Right lung (tissue), 2 donors: ENCODE measurements at regions not wholly inside any gene's neighbourhood (a gene's known extent, or its start where the extent isn't known, plus 50 kb on each side); places are given as distances from the start of the nearest gene placed in this dataset.
"Not testable (repeated sequence)": the region's sequence is repeated elsewhere in the genome, so short reads cannot be mapped to it uniquely, and the experiment has no call there.

Experiments
- DNase-seq, 2 donors: peaks; one replicate each; pipeline ENCODE4 v3.0.0-alpha.2; 2013

DNA sequence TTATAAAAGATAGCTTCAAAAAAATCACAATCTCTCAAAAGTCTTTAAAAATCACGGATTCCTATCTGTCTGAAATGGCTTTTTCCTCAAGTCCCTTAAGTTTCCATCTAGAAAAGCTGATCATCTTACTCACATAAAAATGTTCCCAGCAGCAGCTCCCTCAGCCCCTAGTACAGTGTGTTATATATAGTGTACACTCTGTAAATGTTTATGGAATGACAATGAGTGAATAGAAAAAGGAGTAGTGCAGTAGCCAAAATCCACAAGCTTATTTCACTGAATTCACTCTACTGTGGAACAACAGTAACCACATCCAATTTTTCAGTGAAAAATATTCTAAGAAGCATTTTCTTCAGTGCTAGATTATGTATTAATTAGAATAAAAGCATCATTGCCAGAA, 609.4 kb downstream of the DTWD2 start:
- no peak for DNase-seq

DNA sequence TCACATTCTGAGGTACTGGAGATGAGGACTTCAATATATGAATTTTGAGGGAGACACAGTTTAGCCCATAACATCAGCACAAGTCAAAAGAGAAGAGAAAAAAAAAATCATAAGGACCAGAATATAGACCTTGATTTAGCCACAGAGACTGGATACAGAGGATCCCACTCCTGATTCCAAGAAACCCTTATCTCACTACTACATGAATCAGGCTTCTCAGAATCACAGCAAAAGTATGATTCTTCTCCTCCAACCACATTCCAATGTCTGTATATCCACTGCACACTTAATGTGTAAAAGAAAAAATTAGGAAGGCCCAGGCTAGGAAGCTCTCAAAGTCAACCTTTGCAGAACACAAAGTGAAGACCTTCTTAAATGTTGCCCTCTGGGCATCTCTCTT, 610.9 kb downstream of the DTWD2 start:
- DNase-seq: no peak

DNA sequence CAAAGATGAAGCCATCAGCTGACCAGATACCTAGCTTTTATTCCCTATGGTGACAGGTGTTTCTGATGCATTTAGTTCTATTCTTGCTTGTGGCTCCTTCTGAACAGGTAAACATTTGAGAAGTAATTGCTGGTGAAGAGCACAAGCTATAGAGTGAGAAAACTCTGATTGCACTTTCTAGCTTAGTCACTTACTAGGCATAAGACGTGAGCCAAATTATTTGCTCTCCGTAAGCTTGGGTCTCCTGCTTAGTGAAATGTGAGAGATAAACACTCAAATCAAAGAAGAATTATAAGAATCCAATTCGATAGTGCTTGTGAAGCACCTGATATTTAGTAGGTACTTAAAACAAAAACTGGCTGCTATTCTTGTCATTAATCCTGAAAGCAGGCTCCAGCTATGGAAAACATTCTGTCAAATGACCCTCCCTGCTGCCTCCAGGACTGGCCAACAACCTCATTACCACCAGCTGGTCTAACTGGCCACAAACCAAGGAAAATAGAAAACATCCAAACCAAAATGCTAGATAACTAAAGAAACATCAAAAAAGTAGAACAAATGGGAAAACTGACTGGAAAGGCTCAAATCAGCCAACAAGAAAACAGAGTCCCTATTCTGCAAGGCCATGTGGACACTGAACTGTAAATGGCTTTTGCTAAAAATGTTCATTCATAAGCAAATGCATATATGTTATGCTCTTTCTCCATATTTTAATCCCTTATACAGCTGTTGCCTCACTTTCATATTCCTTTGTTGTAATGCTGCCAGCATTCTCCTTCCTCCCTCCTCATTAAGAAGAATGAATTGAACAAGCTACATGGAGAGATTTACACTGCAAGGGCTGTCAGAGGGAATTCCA, 616.1 kb downstream of the DTWD2 start:
- peak; percentile 69 to 75 for DNase-seq

DNA sequence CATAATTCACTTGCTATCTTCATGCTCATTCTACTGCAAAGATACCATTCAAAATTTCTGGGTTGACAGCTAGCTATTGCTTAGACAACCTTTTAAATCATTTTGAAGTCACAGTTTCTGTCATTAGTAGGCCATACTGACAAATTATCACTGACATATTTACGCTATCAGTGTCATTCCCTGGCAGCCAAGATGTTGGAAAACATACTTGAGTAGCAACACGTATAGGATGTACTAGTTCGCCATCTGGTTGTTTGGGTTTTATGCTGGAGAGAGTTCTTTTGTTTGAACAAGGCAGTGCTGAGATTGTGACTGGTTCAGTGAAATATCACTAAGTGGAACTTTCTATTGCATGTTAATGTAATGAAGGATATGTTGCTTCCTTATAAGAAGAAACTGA, 621.9 kb downstream of the DTWD2 start:
- DNase-seq: no peak

DNA sequence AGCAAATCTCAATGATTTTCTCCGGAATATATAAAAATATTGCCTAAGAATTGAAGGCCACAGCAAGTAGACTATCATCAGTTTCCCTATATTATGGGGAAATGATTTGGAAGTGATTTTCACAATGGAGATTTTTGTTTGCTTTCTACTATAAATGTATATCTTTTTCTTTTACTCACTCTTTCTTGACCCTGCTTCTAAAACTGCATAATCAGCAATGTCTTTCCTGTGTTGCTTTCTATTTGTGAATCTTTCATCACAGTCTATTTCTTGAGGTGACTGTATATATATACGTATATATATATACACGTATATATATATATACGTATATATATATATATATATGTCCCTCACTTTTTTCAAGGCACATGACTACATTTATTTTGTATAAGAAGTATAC, 622.6 kb downstream of the DTWD2 start:
- no peak for DNase-seq

DNA sequence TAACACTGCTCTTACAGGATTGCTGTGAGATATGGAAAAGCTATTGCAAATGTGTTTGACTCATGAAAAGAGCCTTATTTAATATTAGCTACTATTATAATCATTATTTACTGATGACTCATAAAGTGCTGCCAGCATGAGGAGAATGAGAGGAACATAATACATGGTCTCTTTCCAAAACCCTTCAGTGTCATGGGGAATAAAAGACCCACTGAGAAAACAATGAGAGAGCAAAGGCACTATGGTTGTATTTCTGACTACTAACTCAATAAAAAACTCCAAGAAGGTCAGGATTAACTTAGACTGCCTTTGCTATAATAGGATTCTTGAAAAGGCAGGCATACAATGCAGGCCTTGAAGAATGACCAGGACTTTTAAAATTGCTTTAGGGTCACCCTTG, 633.5 kb downstream of the DTWD2 start:
- DNase-seq: no peak

DNA sequence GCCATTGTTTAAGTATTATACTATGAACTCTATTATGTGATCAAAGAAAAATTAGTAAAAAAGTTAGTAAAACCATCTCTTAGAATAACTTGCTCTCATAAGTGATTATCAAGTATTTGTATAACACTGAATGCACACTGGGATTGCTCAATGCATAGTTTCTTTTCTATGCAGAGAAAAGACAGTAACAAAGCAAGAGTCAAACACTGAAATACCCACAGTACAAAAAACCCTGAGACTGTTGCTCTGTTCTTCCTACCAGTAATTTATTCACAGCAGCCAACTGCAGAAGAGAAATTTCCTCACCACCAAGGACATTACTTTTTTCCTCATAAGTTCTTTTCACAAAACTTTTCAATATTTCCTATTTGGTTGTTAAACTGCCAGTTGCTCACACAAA, 634.4 kb downstream of the DTWD2 start:
- DNase-seq: no peak

DNA sequence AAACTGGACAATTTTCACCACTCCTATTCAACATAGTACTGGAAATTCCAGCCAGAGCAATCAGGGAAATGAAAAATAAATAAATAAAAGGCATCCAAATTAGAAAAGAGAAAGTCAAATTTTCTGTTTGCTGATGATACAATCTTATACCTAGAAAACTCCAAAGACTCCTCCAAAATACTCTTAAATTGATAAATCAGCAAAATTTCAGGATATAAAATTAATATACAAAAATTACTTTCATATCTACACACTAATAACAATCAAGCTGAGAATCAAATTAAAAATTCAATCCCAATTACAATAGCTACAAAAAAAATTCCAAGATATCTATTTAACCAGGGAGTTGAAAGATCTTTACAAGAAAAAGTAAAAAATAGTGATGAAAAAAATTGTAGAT, 651.9 kb downstream of the DTWD2 start:
- no peak for DNase-seq

DNA sequence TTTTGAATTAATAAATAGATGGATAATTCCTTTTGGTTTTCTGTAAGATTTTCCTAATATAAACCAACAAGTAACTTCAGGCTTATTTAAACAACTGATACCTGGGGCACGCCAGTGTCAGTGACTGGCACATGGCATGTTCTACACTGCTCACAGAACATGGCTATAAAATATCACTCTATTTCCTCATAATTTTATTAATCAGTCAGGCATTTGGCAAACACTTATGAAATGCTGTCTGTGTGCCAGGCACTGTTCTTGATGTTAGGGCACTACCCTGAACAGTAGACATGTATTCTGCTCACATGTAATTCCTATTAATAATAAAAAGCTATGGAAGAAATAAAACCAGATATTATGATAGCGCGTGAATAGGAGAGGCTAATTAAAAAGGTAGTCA, 661.0 kb downstream of the DTWD2 start:
- DNase-seq: no peak

DNA sequence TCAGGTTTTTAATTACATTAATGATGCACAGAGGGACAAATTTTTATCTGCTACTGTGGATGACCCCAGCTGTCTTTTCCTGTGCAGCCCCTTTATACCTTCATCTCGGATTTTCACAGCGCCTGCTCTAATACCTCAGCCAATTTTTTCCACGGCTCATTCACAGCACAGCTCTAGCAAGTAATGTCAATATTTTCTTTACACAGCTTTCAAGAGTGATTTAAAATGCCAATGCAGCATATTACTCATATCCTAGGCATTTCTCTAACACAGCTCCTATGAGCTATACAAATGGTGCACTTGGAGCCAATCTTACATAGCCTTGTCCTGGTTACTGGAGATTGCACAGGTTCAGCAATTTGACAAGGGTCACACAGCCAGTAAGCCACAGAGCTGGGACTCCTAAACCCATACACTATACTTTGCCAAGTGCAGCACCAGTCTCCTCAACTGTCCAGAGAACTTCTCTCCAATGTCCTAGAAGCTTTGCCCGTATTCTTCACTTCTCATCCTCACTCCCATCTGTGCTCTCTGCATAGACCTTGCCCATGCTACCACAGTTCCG, 661.8 kb downstream of the DTWD2 start:
- no peak for DNase-seq

DNA sequence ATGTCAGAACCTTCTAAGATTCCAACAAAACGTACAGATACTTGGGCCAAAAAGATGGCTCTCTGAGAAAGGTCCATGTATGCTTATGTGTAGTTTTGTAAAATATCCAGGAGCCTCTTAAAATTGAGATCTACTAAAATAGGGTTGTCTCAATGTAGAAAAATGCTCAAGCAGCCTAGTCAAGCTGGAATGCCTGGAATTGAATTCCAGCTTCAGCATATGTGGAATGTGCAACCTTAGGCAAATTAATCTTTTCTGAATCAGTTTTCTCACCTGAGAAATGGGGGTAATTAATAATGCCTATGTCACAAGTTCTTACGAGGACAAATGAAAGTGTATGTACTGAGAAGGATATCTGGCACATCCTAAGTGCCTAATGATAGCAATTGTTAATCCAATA, 662.4 kb downstream of the DTWD2 start:
- no peak for DNase-seq

DNA sequence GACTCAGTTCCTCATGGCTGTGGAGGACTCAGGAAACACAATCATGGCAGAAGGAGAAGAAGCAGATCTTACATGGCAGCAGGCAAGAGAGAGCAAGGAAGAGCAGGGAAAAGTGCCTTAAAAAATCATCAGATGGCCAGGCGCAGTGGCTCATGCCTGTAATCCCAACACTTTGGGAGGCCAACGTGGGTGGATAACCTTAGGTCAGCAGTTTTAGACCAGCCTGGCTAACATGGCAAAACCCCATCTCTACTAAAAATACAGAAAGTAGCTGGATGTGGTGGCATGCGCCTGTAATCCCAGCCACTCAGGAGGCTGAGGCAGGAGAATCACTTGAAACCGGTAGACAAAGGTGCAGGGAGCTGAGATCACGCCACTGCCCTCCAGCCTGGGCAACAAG, 664.6 kb downstream of the DTWD2 start:
- DNase-seq: not testable (repeated sequence)

DNA sequence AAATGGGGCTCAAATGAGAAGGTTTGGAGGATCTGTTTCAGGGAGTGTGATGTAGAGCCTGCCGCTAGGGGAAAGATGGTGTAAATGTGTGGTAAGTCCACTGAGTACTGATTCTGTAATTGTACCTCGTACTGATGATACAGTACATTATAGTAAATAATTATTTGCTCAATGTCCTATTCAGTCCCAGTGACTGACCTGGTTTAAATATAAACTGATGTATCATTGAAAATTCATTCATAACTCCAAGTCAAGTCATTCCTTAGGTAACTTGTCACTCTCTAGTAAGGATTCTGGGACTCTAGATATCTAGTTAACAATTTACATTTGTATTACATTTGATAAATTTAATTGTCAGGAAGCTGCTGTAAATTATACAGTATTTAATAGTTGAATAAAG, 667.3 kb downstream of the DTWD2 start:
- no peak for DNase-seq

DNA sequence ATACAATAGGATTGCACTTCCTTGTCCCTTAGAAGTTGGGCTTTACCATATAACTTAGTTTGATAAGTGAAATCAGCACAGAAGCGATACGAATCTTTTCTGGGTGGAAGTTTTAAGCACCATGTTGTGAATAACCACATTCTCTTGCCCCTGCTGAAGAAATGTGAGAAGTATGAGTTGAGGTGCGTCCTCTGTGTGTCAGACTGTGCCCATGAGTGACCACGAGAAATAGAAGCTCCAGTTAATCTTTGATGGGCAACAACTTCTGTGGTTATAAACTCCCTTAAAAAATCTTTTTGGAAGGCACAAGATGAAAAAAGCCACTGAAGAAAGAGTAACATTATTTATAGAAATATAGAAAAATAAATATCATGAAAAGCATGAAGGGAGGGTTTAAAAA, 668.2 kb downstream of the DTWD2 start:
- DNase-seq: no peak

DNA sequence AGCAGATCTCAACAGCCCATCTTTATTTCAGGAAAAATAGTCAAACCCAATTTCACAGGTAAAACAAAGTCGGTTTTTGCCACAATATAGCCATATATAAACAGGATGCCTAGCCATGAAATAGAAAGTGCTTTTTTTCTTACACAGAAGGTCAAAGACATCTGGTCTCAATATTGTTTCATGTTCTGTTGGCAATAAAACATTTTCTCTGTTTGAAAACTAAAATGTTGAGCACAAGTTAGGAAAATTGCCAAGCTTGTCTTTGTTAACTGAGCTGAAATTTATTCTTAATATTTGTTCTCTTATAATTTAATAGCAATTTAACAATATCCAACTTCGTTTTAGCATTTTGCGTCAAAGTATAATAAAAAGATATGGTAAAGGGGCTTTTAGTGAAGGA, 673.4 kb downstream of the DTWD2 start:
- DNase-seq: no peak

DNA sequence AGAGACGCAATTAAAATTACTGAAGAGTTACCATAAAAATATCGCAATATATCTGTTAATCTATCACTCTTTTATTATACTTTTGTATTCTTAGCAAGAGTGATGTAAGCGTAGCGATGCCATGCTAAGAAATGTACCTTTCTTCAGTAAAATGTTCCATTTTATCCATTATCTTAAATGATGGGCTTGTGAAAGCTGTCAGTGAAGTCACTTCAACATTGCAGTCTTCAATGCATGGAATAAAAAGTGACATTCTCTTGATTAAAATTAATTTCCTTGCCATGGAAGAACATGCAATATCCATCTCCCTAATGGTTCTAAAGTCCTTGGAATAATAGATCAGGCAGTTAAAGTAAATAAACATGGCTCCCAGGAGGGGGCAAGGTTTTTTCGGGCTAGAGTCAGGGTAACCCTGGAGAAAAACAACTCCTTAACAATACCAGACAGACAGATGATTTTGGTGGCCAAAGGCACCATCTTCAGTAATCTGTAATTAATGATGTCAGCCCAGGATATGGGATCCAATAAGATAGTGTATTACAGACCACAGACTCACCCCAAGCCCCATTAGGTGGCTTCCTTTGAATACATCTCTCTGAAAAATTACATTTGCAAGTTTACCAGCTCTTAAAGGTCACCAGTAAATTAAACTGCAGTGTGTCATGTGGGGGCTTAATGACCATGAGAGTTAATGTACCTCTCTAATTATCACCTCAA, 677.1 kb downstream of the DTWD2 start:
- no peak for DNase-seq

DNA sequence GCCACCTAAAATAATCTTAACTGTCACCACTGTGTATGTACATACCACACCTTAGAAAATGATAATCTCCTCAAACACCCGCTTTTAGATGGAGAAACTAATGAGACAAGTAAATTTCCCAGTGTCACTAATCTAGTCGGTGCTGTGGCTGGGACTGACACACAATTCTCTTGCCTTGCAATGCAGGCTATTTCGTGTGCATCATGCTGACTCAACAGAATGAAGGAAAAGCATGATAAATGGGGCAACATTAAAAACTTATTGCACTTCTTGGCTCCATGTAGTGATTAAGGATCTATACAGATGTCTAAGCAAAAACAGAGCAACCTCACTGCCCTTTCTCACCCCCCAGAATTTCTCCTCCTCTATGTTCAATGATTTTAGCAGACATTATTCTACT, 677.9 kb downstream of the DTWD2 start:
- no peak for DNase-seq

DNA sequence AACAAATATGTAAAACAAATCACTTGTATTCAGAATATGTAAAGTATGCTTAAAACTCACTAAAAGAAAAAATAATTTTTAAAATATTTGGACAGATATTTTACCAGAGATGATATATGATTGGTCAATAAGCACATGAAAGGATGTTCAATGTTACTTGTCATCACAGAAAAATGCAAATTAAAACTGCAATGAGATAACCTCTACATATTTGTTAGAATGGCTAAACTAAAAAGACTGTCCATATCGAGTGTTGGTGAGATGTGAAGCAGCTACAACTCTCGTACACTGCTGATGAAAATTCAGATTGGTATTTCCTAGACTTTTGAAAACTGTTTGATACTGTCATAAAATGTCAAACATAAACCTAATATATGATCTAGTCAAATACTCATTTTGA, 685.1 kb downstream of the DTWD2 start:
- DNase-seq: no peak

DNA sequence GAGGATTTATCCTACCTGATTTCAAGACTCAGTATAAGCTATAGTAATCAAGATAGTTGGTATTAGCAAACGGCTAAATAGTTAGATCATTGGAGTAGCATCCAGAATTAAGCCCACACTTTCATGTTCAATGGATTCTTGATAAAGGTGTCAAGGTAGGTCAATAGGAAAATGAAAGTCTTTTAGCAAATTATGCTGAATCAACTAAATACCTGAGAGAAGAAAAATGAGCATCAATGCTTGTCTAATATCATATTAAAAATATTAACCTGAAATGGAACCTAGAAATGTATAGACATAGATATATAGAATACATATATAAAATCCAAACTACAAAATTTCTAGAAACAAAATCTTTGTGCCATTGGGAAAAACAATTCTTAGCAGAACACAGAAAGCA, 685.6 kb downstream of the DTWD2 start:
- no peak for DNase-seq

DNA sequence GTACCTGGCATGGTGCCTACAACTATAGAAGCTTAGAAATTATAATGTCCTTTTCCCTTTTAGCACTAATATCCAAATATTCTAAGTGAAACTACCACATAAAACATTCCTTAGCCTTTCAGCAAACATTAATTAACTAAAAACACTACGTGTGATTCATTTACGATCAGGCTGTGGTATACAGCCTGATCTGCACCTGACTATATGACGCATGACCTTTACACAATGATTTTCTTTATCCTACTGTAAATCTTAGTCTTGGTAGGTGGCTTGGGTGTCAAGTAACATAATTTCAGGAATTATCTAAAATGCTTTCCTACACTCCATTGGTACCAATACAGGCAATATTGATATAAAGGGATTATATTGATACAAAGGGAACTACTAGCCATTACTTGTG, 686.7 kb downstream of the DTWD2 start:
- no peak for DNase-seq

DNA sequence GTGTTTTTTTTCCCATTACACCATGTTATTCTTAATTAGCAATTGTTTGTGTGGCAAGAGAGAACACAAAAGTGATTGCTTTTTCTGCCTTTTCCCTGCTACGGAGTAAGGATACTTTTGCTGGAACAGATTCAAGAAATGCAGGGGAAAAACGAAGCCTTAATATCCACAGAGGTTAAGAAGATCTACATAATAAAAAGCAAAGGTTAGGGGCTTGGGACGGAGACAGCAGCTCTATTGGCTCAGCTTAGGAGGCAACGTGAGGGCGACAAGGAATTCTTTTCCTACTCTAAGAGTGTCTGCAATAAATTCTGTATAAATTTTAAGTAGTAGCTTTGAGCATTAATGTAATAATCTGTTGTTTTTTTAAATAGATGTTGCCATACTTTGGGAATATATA, 693.3 kb downstream of the DTWD2 start:
- DNase-seq: no peak

DNA sequence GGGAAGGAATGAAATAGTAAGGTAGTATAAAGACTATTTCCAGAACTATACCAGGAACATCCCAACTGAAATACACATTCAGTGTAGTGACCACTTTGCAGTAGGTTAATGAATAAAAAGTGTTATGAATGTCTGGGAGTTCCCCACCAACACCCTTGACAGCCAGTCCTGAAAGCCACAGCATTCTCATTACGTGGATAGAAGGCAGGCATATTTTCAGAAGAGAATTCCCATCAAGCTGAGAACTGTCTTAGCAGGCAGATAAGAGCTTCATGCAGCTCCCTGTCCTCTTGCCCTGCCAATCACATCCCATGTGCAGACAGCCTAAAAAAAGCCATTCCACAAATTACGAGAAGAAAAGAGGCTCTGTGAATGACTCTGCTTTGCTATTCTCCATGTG, 695.0 kb downstream of the DTWD2 start:
- DNase-seq: no peak

DNA sequence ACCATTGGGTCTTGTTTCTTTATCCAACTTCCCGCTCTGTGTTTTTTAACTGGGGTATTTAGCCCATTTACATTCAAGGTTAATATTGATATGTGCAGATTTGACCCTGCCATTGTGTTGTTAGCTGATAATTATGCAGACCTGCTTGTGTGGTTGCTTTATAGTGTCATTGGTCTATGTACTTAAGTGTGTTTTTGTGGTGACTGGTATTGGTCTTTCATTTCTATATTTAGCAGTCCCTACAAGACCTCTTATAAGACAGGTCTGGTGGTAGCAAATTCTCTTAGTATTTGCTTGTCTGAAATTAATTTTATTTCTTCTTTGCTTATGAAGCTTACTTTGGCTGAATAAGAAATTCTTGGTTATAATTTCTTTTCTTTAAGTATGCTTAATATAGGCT, 698.1 kb downstream of the DTWD2 start:
- DNase-seq: no peak
